HG02852 (cell line): ENCODE measurements at regions not wholly inside any gene's neighbourhood (a gene's known extent, or its start where the extent isn't known, plus 50 kb on each side); places are given as distances from the start of the nearest gene placed in this dataset.

Experiments used
- ATAC-seq: cut with Tn5 transposase; IDR thresholded peaks from one replicate; pipeline ENCODE4 v1.9.1; 2021; ENCODE audit warnings: mild to moderate bottlenecking, moderate library complexity; ENCODE audit not compliant: unreplicated experiment

DNA sequence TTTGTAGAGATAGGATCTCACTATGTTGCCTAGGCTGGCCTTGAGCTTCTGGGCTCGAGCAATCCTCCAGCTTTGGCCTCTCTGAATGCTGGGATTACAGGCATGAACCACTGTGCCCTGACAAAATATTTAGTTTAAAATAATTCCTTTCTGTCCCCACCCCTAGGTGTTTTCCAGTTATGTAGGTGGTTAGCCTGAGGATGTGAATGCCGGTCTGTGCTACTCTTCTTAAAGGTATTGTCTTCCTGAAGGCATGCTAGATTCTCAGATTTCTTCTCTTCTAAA lies 56.7 kb upstream of the BASP1 start:
- no peak for ATAC-seq

DNA sequence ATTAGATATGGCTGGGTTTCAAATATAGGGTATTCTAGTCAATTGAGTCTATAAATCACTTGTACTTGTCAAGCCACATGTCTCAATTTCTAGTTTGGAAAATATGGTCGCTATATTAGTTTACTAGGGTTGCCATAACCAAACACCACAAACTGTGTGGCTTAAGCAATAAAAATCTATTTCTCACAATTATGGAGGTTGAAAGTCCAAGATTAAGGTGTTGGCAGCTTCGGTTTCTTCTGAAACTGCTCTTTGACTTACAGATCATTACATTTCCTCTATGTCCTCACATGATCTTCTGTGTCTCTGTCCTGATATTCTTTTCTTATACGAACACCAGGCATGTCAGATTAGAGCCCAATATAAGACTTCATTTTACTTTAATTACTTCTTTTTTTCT lies 55.8 kb upstream of the BASP1 start:
- no peak for ATAC-seq

- no peak for ATAC-seq
Measured at GRCh38 chr5:17163221-17163620, 54.2 kb upstream of the BASP1 start.

- ATAC-seq, result no peak
Measured at GRCh38 chr5:17167171-17167891, 50.1 kb upstream of the BASP1 start.
